ENCODE measurements at regions not wholly inside any gene's neighbourhood (a gene's known extent, or its start where the extent isn't known, plus 50 kb on each side); places are given as distances from the start of the nearest gene placed in this dataset.

DNA sequence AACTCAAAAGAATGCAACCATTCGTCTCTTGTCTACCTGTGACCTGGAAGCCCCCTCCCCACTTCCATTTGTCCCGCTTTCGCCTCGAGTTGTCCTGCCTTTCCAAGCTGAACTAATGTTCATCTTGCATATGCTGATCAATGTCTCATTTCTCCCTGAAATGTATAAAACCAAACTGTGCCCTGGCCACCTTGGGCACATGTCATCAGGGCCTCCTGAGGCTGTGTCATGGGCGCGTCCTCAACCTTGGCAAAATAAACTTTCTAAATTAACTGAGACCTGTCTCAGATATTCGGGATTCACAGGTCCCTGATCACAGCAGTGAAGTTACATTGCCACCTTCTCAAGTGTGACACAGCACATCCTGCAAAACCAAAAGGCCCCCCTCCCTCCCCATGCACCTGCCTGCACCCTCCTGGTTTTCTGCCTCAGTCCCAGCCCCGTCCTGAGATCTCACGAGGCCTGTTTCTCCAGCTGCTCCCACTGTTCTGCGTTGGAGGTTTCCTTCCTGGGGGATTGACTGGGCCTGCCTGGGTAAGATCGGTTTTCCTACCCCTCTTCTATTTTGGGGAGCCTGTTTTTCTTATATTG lies 1328.7 kb downstream of the TBC1D22A start:
- TF ChIP-seq, protein P1, sequence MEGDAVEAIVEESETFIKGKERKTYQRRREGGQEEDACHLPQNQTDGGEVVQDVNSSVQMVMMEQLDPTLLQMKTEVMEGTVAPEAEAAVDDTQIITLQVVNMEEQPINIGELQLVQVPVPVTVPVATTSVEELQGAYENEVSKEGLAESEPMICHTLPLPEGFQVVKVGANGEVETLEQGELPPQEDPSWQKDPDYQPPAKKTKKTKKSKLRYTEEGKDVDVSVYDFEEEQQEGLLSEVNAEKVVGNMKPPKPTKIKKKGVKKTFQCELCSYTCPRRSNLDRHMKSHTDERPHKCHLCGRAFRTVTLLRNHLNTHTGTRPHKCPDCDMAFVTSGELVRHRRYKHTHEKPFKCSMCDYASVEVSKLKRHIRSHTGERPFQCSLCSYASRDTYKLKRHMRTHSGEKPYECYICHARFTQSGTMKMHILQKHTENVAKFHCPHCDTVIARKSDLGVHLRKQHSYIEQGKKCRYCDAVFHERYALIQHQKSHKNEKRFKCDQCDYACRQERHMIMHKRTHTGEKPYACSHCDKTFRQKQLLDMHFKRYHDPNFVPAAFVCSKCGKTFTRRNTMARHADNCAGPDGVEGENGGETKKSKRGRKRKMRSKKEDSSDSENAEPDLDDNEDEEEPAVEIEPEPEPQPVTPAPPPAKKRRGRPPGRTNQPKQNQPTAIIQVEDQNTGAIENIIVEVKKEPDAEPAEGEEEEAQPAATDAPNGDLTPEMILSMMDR (IDR thresholded peaks at IDR 0.05 in 8 of 11, conservative IDR thresholded peaks at IDR 0.05 in 3 of 11) = no peak
- TF ChIP-seq POLR2AphosphoS5 (IDR thresholded peaks at IDR 0.05) = no peak
- no peak for TF ChIP-seq POLR2A (IDR thresholded peaks at IDR 0.05)

All from spleen (tissue), 7 donors.